Neural cell (in vitro differentiated cells): ENCODE measurements at regions not wholly inside any gene's neighbourhood (a gene's known extent, or its start where the extent isn't known, plus 50 kb on each side); places are given as distances from the start of the nearest gene placed in this dataset.

Experiments used
- H2AFZ ChIP-seq: fragments of 200-600, 300-800 bp; sonication (generic), shearing (Covaris generic); 2 replicates; pipeline ENCODE4 v1.6.0; 2014; ENCODE audit warnings: low read depth, mild to moderate bottlenecking, antibody characterized with exemption, low read length, moderate library complexity
- H3F3A ChIP-seq: fragments of 200-600 bp; shearing (Covaris generic); 2 replicates; pipeline ENCODE4 v1.6.1; 2016; ENCODE audit warnings: mild to moderate bottlenecking, moderate library complexity, mixed read lengths, antibody characterized with exemption, low read length; ENCODE audit not compliant: insufficient read depth, poor library complexity, severe bottlenecking
- H3K27ac ChIP-seq: fragments of 200-600, 300-800 bp; sonication (generic), shearing (Covaris generic); 2 replicates; pipeline ENCODE4 v1.5.1; 2014; ENCODE audit warnings: mild to moderate bottlenecking, low read length, moderate library complexity
- H3K27me3 ChIP-seq: fragments of 300-800, 200-600 bp; sonication (generic), shearing (Covaris generic); 2 replicates; pipeline ENCODE4 v1.6.0; 2014; ENCODE audit warnings: mild to moderate bottlenecking, low read depth, low read length, moderate library complexity; ENCODE audit not compliant: insufficient read depth
- H3K36me3 ChIP-seq: fragments of 300-800, 200-600 bp; sonication (generic), shearing (Covaris generic); 2 replicates; pipeline ENCODE4 v1.5.1; 2014; ENCODE audit warnings: mild to moderate bottlenecking, antibody characterized with exemption, low read length, moderate library complexity; ENCODE audit not compliant: insufficient read depth
- H3K4me2 ChIP-seq: fragments of 300-800, 200-600 bp; sonication (generic), shearing (Covaris generic); 2 replicates; pipeline ENCODE4 v1.6.0; 2014; ENCODE audit warnings: mild to moderate bottlenecking, low read length
- H3K4me3 ChIP-seq: fragments of 300-800, 200-600 bp; sonication (generic), shearing (Covaris generic); 2 replicates; pipeline ENCODE4 v1.5.1; 2014; ENCODE audit warnings: mild to moderate bottlenecking, low read length, moderate library complexity
- H3K79me2 ChIP-seq: fragments of 200-600 bp; shearing (Covaris generic); replicated peaks from 2 replicates; pipeline ENCODE4 v1.6.0; 2014; ENCODE audit warnings: mild to moderate bottlenecking, low read length, moderate library complexity; ENCODE audit not compliant: insufficient read depth
- H3K9ac ChIP-seq: fragments of 300-800, 200-600 bp; sonication (generic), shearing (Covaris generic); 2 replicates; pipeline ENCODE4 v1.6.1; 2016; ENCODE audit warnings: mild to moderate bottlenecking, low read length, mixed read lengths
- H3K9me2 ChIP-seq: fragments of 200-600 bp; shearing (Covaris generic); 2 replicates; pipeline ENCODE4 v1.6.1; 2016; ENCODE audit warnings: mild to moderate bottlenecking, low read length, mixed read lengths; ENCODE audit not compliant: insufficient read depth
- H3K9me3 ChIP-seq: fragments of 200-600, 300-800 bp; sonication (generic), shearing (Covaris generic); 2 replicates; pipeline ENCODE4 v1.6.1; 2016; ENCODE audit warnings: mild to moderate bottlenecking, mixed run types, low read length, moderate library complexity, mixed read lengths
- H4K20me1 ChIP-seq: fragments of 200-600 bp; shearing (Covaris generic); 2 replicates; pipeline ENCODE4 v1.6.1; 2016; ENCODE audit warnings: mild to moderate bottlenecking, mixed run types; ENCODE audit not compliant: insufficient read depth
- EP300 ChIP-seq: fragments of 450-650 bp; conservative IDR thresholded peaks from 2 replicates; pipeline ENCODE4 v1.6.1; 2014; ENCODE audit warnings: antibody characterized with exemption, mild to moderate bottlenecking, moderate library complexity; ENCODE audit not compliant: poor library complexity, severe bottlenecking
- EZH2 ChIP-seq: fragments of 200-600, 300-800 bp; shearing (Covaris generic), sonication (generic); IDR thresholded peaks from 2 replicates; pipeline ENCODE4 v1.6.1; 2014; ENCODE audit warnings: antibody characterized with exemption, low read length, borderline replicate concordance, mild to moderate bottlenecking; ENCODE audit not compliant: insufficient read depth, poor library complexity, severe bottlenecking
- MXI1 ChIP-seq: fragments of 450-650 bp; conservative IDR thresholded peaks from 2 replicates; pipeline ENCODE4 v1.6.1; 2014; ENCODE audit warnings: antibody characterized with exemption, mild to moderate bottlenecking; ENCODE audit not compliant: poor library complexity, severe bottlenecking
- POLR2AphosphoS5 ChIP-seq: IDR thresholded peaks from 2 replicates; pipeline ENCODE4 v1.6.1; 2012
- RAD21 ChIP-seq: fragments of 450-650 bp; conservative IDR thresholded peaks from 2 replicates; pipeline ENCODE4 v1.6.1; 2014; ENCODE audit warnings: antibody characterized with exemption, mild to moderate bottlenecking, moderate library complexity
- SMC3 ChIP-seq: fragments of 450-650 bp; conservative IDR thresholded peaks from 2 replicates; pipeline ENCODE4 v1.6.1; 2014; ENCODE audit warnings: antibody characterized with exemption, mild to moderate bottlenecking, moderate library complexity; ENCODE audit not compliant: poor library complexity
- TAF1 ChIP-seq: IDR thresholded peaks from 2 replicates; pipeline ENCODE4 v1.6.1; 2012; ENCODE audit warnings: low read depth
- TF ChIP-seq, protein P1 (sequence below): fragments of 450-650 bp; IDR thresholded peaks from 2 replicates; pipeline ENCODE4 v1.5.1; 2014; ENCODE audit warnings: antibody characterized with exemption, mild to moderate bottlenecking, moderate library complexity; ENCODE audit not compliant: poor library complexity, severe bottlenecking
- TF ChIP-seq, protein P2 (sequence below): IDR thresholded peaks from 2 replicates; pipeline ENCODE4 v1.6.1; 2012; ENCODE audit warnings: borderline replicate concordance

GRCh38 chr11:119501777-119502405 lies 78.9 kb upstream of the THY1 start:
- Histone ChIP-seq H3F3A (peaks cover 5% of the 10 kb centered on the region), H3K36me3 (no peaks in the 10 kb centered on the region), H3K27ac (peak overlapping the region; percentile 61), H2AFZ (peak overlapping the region; percentile 34), H3K79me2 (no peaks in the 10 kb centered on the region), H3K4me2 (no peak overlapping the region), H3K4me3 (no peak overlapping the region), H3K9ac (peak overlapping the region; percentile 53), H3K27me3 (no peaks in the 10 kb centered on the region), H3K9me2 (no peaks in the 10 kb centered on the region), H4K20me1 (no peaks in the 10 kb centered on the region), H3K9me3 (no peaks in the 10 kb centered on the region)
- TF ChIP-seq POLR2AphosphoS5 (peak; percentile 51), EZH2 (no peak)

GRCh38 chr11:119497717-119498116 lies 74.7 kb upstream of the THY1 start:
- no peaks in the 10 kb centered on the region for H3K27me3 ChIP-seq
- H3K4me2 ChIP-seq = no peak overlapping the region
- no peaks in the 10 kb centered on the region for H3K9me3 ChIP-seq

DNA sequence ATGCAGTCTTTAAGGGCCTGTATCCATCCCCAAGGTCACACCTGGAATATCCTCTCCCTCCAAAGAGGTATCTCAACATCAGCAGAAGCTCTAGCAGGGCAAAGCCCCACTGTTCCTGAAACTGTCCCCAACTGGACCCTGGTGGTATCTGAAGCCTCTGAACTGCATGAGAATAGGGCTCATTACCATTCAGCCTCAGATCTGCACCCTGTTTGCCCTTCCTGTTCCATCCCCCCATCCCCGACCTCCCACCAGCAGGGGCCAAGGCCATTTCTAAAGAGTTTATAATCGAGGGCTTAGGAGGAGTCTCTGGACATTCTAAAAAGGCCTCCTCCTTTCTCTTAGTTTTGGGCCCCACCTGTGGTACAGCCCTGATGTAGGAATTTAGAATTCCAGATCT lies 74.0 kb upstream of the THY1 start:
- no peaks in the 10 kb centered on the region for H4K20me1 ChIP-seq
- H3F3A ChIP-seq = no peaks in the 10 kb centered on the region
- H3K4me2 ChIP-seq = no peak overlapping the region
- no peak overlapping the region for H3K4me3 ChIP-seq
- H3K79me2 ChIP-seq = no peaks in the 10 kb centered on the region
- H3K9me3 ChIP-seq = no peaks in the 10 kb centered on the region
- H3K9ac ChIP-seq = no peak overlapping the region
- no peaks in the 10 kb centered on the region for H3K9me2 ChIP-seq
- no peak overlapping the region for H2AFZ ChIP-seq
- no peak overlapping the region for H3K27ac ChIP-seq
- H3K36me3 ChIP-seq = no peaks in the 10 kb centered on the region
- TF ChIP-seq, protein P1, sequence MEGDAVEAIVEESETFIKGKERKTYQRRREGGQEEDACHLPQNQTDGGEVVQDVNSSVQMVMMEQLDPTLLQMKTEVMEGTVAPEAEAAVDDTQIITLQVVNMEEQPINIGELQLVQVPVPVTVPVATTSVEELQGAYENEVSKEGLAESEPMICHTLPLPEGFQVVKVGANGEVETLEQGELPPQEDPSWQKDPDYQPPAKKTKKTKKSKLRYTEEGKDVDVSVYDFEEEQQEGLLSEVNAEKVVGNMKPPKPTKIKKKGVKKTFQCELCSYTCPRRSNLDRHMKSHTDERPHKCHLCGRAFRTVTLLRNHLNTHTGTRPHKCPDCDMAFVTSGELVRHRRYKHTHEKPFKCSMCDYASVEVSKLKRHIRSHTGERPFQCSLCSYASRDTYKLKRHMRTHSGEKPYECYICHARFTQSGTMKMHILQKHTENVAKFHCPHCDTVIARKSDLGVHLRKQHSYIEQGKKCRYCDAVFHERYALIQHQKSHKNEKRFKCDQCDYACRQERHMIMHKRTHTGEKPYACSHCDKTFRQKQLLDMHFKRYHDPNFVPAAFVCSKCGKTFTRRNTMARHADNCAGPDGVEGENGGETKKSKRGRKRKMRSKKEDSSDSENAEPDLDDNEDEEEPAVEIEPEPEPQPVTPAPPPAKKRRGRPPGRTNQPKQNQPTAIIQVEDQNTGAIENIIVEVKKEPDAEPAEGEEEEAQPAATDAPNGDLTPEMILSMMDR = no peak
- TF ChIP-seq SMC3 (no peak), TAF1 (no peak), POLR2AphosphoS5 (no peak), EP300 (no peak), EZH2 (no peak), MXI1 (no peak), RAD21 (no peak)
- TF ChIP-seq, protein P2, sequence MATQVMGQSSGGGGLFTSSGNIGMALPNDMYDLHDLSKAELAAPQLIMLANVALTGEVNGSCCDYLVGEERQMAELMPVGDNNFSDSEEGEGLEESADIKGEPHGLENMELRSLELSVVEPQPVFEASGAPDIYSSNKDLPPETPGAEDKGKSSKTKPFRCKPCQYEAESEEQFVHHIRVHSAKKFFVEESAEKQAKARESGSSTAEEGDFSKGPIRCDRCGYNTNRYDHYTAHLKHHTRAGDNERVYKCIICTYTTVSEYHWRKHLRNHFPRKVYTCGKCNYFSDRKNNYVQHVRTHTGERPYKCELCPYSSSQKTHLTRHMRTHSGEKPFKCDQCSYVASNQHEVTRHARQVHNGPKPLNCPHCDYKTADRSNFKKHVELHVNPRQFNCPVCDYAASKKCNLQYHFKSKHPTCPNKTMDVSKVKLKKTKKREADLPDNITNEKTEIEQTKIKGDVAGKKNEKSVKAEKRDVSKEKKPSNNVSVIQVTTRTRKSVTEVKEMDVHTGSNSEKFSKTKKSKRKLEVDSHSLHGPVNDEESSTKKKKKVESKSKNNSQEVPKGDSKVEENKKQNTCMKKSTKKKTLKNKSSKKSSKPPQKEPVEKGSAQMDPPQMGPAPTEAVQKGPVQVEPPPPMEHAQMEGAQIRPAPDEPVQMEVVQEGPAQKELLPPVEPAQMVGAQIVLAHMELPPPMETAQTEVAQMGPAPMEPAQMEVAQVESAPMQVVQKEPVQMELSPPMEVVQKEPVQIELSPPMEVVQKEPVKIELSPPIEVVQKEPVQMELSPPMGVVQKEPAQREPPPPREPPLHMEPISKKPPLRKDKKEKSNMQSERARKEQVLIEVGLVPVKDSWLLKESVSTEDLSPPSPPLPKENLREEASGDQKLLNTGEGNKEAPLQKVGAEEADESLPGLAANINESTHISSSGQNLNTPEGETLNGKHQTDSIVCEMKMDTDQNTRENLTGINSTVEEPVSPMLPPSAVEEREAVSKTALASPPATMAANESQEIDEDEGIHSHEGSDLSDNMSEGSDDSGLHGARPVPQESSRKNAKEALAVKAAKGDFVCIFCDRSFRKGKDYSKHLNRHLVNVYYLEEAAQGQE = no peak
- H3K27me3 ChIP-seq = no peaks in the 10 kb centered on the region

More at GRCh38 chr11:119497717-119498116, 74.7 kb upstream of the THY1 start:
- no peak overlapping the region for H3K4me3 ChIP-seq
- H3K9me2 ChIP-seq = no peaks in the 10 kb centered on the region
- no peak overlapping the region for H3K27ac ChIP-seq
- H4K20me1 ChIP-seq = no peaks in the 10 kb centered on the region
- H3F3A ChIP-seq = peaks cover 4% of the 10 kb centered on the region
- H3K9ac ChIP-seq = no peak overlapping the region
- no peaks in the 10 kb centered on the region for H3K79me2 ChIP-seq
- H2AFZ ChIP-seq = no peak overlapping the region
- no peak for TF ChIP-seq RAD21
- H3K36me3 ChIP-seq = no peaks in the 10 kb centered on the region
